HepG2 (cell line): ENCODE measurements at regions not wholly inside any gene's neighbourhood (a gene's known extent, or its start where the extent isn't known, plus 50 kb on each side); places are given as distances from the start of the nearest gene placed in this dataset.

ENCODE experiments used
- ATAC-seq: fragments of 200-7000 bp; cut with Tn5 transposase; 3 replicates; pipeline ENCODE4 v1.9.1; 2020; ENCODE audit warnings: mild to moderate bottlenecking, moderate library complexity
- BruUV-seq: library from RNA; stranded (reverse); fragments of 400-500 nt; replicated peaks from 2 replicates; lab custom pipeline; 2021; lab: Mats Ljungman, UMichigan
- CTCF ChIA-PET: fragments of 300-600 bp; formaldehyde crosslinking; extraction: SDS; loops from one replicate; lab custom pipeline; 2021; ENCODE audit warnings: low total read pairs, inconsistent platforms, low intra/inter-chr PET ratio; lab: Yijun Ruan, JAX
- POLR2A ChIA-PET: fragments of 350-600 bp; sonication (Branson Sonifier 250); formaldehyde crosslinking; loops from one replicate; lab custom pipeline; 2020; ENCODE audit warnings: antibody characterized with exemption, inconsistent platforms; lab: Yijun Ruan, JAX
- DNase-seq: peaks from one replicate; pipeline ENCODE4 v3.0.0-alpha.2; 2015; ENCODE audit warnings: low spot score
- FAIRE-seq: peaks from 3 replicates; lab custom pipeline; 2011; peaks lifted over from hg19 to GRCh38; lab: Jason Lieb, UNC
- H2AFZ ChIP-seq: one replicate; pipeline ENCODE4 v1.6.1; 2011; ENCODE audit warnings: low read length, inconsistent platforms
- H3K27ac ChIP-seq: fragments of 300-600 bp; 3 replicates; pipeline ENCODE4 v1.8.0; 2011; ENCODE audit warnings: mixed run types, mild to moderate bottlenecking, mixed read lengths, low read length, inconsistent platforms; ENCODE audit not compliant: insufficient read depth; ENCODE audit errors: extremely low read length
- H3K27me3 ChIP-seq, 2 experiments: fragments of 200-600 bp in 1 of 2; 2 replicates in 1 of 2; 3 replicates in 1 of 2; pipeline versions ENCODE4 v1.6.0 to v1.8.0; 2011; ENCODE audit warnings: low read length in 2 of 2, mild to moderate bottlenecking in 2 of 2, moderate library complexity in 2 of 2, inconsistent platforms in 1 of 2; ENCODE audit not compliant: insufficient read depth in 2 of 2, control insufficient read depth in 1 of 2
- H3K36me3 ChIP-seq, 2 experiments: fragments of 200-600 bp in 1 of 2; replicated peaks in 1 of 2; 2 replicates in 1 of 2; 3 replicates in 1 of 2; pipeline versions ENCODE4 v1.5.1 to v1.8.0; 2011; ENCODE audit warnings: low read length in 2 of 2, inconsistent platforms in 1 of 2; ENCODE audit not compliant: insufficient read depth in 2 of 2, control insufficient read depth in 1 of 2
- H3K4me1 ChIP-seq: 2 replicates; pipeline ENCODE4 v1.5.1; 2012; ENCODE audit warnings: low read length, inconsistent platforms; ENCODE audit not compliant: insufficient read depth
- H3K4me2 ChIP-seq: 2 replicates; pipeline ENCODE4 v1.6.0; 2011; ENCODE audit warnings: low read depth, low read length, inconsistent platforms
- H3K4me3 ChIP-seq, 3 experiments: fragments of 200-600 bp in 1 of 3; sonication (generic), shearing (Covaris generic) in 1 of 3; replicated peaks in 1 of 3; 2 replicates each; pipeline ENCODE4 v1.5.1; 2011 to 2016; ENCODE audit warnings: low read length in 3 of 3, inconsistent platforms in 2 of 3, low read depth in 2 of 3, mild to moderate bottlenecking in 2 of 3, control low read depth in 1 of 3, mixed read lengths in 1 of 3; ENCODE audit not compliant: insufficient read depth in 1 of 3
- H3K79me2 ChIP-seq: one replicate; pipeline ENCODE4 v1.6.1; 2011; ENCODE audit warnings: low read length, inconsistent platforms; ENCODE audit not compliant: insufficient read depth
- H3K9ac ChIP-seq: 2 replicates; pipeline ENCODE4 v1.6.0; 2011; ENCODE audit warnings: mild to moderate bottlenecking, low read depth, low read length, inconsistent platforms; ENCODE audit not compliant: insufficient read depth
- H3K9me3 ChIP-seq: 2 replicates; pipeline ENCODE4 v1.5.1; 2012; ENCODE audit warnings: mild to moderate bottlenecking, low read length
- H4K20me1 ChIP-seq: 2 replicates; pipeline ENCODE4 v1.6.0; 2011; ENCODE audit warnings: inconsistent platforms, mild to moderate bottlenecking, low read length, moderate library complexity; ENCODE audit not compliant: insufficient read depth
- CENPBD1 ChIP-seq: sonication (generic); formaldehyde crosslinking; IDR thresholded peaks from 2 replicates; pipeline ENCODE4 v1.8.0; 2022; ENCODE audit warnings: missing genetic modification reagents, low read depth, mild to moderate bottlenecking, borderline replicate concordance
- HMG20A ChIP-seq: IDR thresholded peaks from 2 replicates; pipeline ENCODE4 v1.6.1; 2016; ENCODE audit warnings: borderline replicate concordance
- HOXA9 ChIP-seq: sonication (generic); formaldehyde crosslinking; IDR thresholded peaks from 2 replicates; pipeline ENCODE4 v1.8.1; 2022; ENCODE audit warnings: missing genetic modification reagents, mild to moderate bottlenecking, moderate library complexity, borderline replicate concordance
- POLR2AphosphoS5 ChIP-seq: IDR thresholded peaks from 2 replicates; pipeline ENCODE4 v1.6.1; 2012; ENCODE audit warnings: low read depth, low read length
- PRDM15 ChIP-seq: sonication (generic); formaldehyde crosslinking; IDR thresholded peaks from 2 replicates; pipeline ENCODE4 v1.4.0; 2020; ENCODE audit warnings: missing genetic modification reagents
- PTBP1 ChIP-seq: fragments of 200-400 bp; formaldehyde crosslinking; IDR thresholded peaks from 2 replicates; pipeline ENCODE4 v1.6.1; 2018; ENCODE audit warnings: low read length, low read depth; ENCODE audit not compliant: poor library complexity, severe bottlenecking
- TOPORS ChIP-seq: sonication (generic); formaldehyde crosslinking; IDR thresholded peaks from 2 replicates; pipeline ENCODE4 v1.8.0; 2023; ENCODE audit warnings: mild to moderate bottlenecking, missing genetic modification reagents
- XBP1 ChIP-seq: sonication (generic); formaldehyde crosslinking; IDR thresholded peaks from 2 replicates; pipeline ENCODE4 v1.5.0; 2020; ENCODE audit warnings: missing genetic modification reagents
- ZBTB20 ChIP-seq: sonication (generic); formaldehyde crosslinking; IDR thresholded peaks from 2 replicates; pipeline ENCODE4 v1.8.1; 2023; ENCODE audit warnings: missing genetic modification reagents, low read depth, mild to moderate bottlenecking, borderline replicate concordance
- ZFP90 ChIP-seq: sonication (generic); formaldehyde crosslinking; IDR thresholded peaks from 2 replicates; pipeline ENCODE4 v1.8.0; 2022; ENCODE audit warnings: missing genetic modification reagents, mild to moderate bottlenecking, inconsistent platforms, borderline replicate concordance
- ZNF138 ChIP-seq: sonication (generic); formaldehyde crosslinking; IDR thresholded peaks from 2 replicates; pipeline ENCODE4 v1.5.0; 2020; ENCODE audit warnings: mild to moderate bottlenecking, low read depth, missing genetic modification reagents
- ZNF274 ChIP-seq: sonication (generic); formaldehyde crosslinking; IDR thresholded peaks from 2 replicates; pipeline ENCODE4 v1.5.1; 2020; ENCODE audit warnings: mild to moderate bottlenecking, missing genetic modification reagents
- ZNF407 ChIP-seq: sonication (generic); formaldehyde crosslinking; IDR thresholded peaks from one replicate; pipeline ENCODE4 v1.5.1; 2020; ENCODE audit warnings: mild to moderate bottlenecking, missing genetic modification reagents; ENCODE audit errors: not compliant biosample characterization
- ZNF614 ChIP-seq: IDR thresholded peaks from 2 replicates; pipeline ENCODE4 v1.6.1; 2018; ENCODE audit warnings: missing biosample characterization, missing genetic modification reagents, inconsistent platforms, borderline replicate concordance
- WGBS: methylation state at CpG from one replicate; pipeline ENCODE4 v1.1.6; 2017; ENCODE audit warnings: low lambda C conversion rate; 5-methylcytosine and 5-hydroxymethylcytosine counted together
- in situ Hi-C: cut with HindIII; loops from 2 replicates; pipeline ENCODE4 v1.10.0; 2017; ENCODE audit warnings: low pct_unique_long_range_greater_than_20kb; ENCODE audit not compliant: extremely low pct_ligation_motif_present
- intact Hi-C: fragments of 100-400 bp; cut with micrococcal nuclease; formaldehyde crosslinking; loops from one replicate; pipeline ENCODE4 v1.10.0; 2022; ENCODE audit not compliant: unreplicated experiment

- FAIRE-seq = no peak
- H3K9me3 ChIP-seq = no peaks in the 10 kb centered on the region
- no peaks in the 10 kb centered on the region for H3K27me3 ChIP-seq
- in situ Hi-C loops (no loop called here), intact Hi-C loops (no loop called here)
- no peak overlapping the region for H3K4me3 ChIP-seq
- H3K36me3 ChIP-seq = no peaks in the 10 kb centered on the region
- ChIA-PET POLR2A (no interaction called here), CTCF (no interaction called here)
- 7% methylated on average over 2 of the region's 2 CpGs for WGBS
- H3K79me2 ChIP-seq = no peaks in the 10 kb centered on the region
- BruUV-seq = no TSS peak
- peaks cover 9% of the 10 kb centered on the region for H3K4me1 ChIP-seq
- no peaks in the 10 kb centered on the region for H4K20me1 ChIP-seq
- no peak for ATAC-seq
- H3K4me2 ChIP-seq = no peak overlapping the region
- H2AFZ ChIP-seq = no peak overlapping the region
- no peak overlapping the region for H3K27ac ChIP-seq
- no peak overlapping the region for H3K9ac ChIP-seq
- DNase-seq = no peak
- TF ChIP-seq ZNF274 (no peak), TOPORS (no peak), CENPBD1 (no peak), HMG20A (no peak), PTBP1 (no peak), XBP1 (no peak), HOXA9 (CRISPR knock-in tag) (no peak), ZBTB20 (CRISPR knock-in tag) (no peak), ZNF614 (CRISPR knock-in tag) (no peak), ZNF407 (CRISPR knock-in tag) (no peak), ZNF138 (CRISPR knock-in tag) (no peak), POLR2AphosphoS5 (no peak), PRDM15 (CRISPR knock-in tag) (no peak), ZFP90 (CRISPR knock-in tag) (no peak)
Observed at GRCh38 chr10:121373411-121373810, 224.8 kb downstream of the FGFR2 start.
